Lower lobe of right lung (tissue), 2 donors: ENCODE measurements at regions not wholly inside any gene's neighbourhood (a gene's known extent, or its start where the extent isn't known, plus 50 kb on each side); places are given as distances from the start of the nearest gene placed in this dataset.

ENCODE experiments used
- ATAC-seq, 2 donors: fragments of 200-7000 bp; cut with Tn5 transposase; one replicate each; pipeline ENCODE4 v1.9.1; 2020 to 2022; ENCODE audit warnings: mild to moderate bottlenecking in 2 of 2, moderate library complexity in 2 of 2
- DNase-seq: peaks from one replicate; pipeline ENCODE4 v3.0.0-alpha.2; 2020
- H3K27ac ChIP-seq: fragments of 200-600 bp; one replicate; pipeline ENCODE4 v1.8.0; 2022
- H3K27me3 ChIP-seq: fragments of 200-600 bp; one replicate; pipeline ENCODE4 v1.8.0; 2022; ENCODE audit warnings: low read depth
- H3K36me3 ChIP-seq: fragments of 200-600 bp; one replicate; pipeline ENCODE4 v1.8.0; 2022; ENCODE audit warnings: mild to moderate bottlenecking
- H3K4me1 ChIP-seq: fragments of 200-600 bp; one replicate; pipeline ENCODE4 v1.8.0; 2022
- H3K4me3 ChIP-seq: fragments of 200-600 bp; one replicate; pipeline ENCODE4 v1.8.0; 2022; ENCODE audit warnings: mild to moderate bottlenecking
- H3K9me3 ChIP-seq: fragments of 200-600 bp; one replicate; pipeline ENCODE4 v1.8.0; 2022
- CTCF ChIP-seq: fragments of 200-600 bp; IDR thresholded peaks from one replicate; pipeline ENCODE4 v1.8.0; 2022; ENCODE audit warnings: antibody characterized with exemption, mild to moderate bottlenecking
- intact Hi-C: fragments of 100-400 bp; cut with DNase I; formaldehyde crosslinking; loops from one replicate; pipeline ENCODE4 v1.11.0; 2022
- donor health status: DM: no; HTN: yes; CAD: no; lungs with severe emphysema.

DNA sequence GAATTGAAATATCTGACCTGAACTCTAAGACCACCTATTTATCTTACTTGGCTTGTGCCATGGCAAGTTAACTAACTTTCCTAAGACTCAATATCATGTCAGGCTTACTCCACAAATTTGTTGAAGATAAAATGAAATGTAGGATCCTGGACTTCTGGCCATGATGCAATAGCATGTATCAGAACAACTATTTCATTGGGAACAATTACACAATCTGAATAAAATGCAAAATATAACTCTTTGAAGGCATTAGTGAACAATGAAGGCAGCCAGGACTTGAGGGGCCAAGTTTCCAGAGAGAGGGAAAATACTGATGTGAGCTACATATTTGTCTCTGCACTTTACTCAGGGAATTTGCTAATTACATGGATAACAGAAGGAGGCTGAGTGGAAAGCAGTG lies 476.5 kb upstream of the ACVR2A start:
- no peak for DNase-seq
- Histone ChIP-seq H3K36me3 (no peaks in the 10 kb centered on the region), H3K9me3 (no peaks in the 10 kb centered on the region), H3K27ac (no peak overlapping the region), H3K27me3 (no peaks in the 10 kb centered on the region), H3K4me1 (no peaks in the 10 kb centered on the region), H3K4me3 (no peak overlapping the region)
- intact Hi-C loops = no loop called here
- no peak for TF ChIP-seq CTCF
- no peak for ATAC-seq

- no peak for DNase-seq
- no peak overlapping the region for H3K4me3 ChIP-seq
- intact Hi-C loops = no loop called here
- no peaks in the 10 kb centered on the region for H3K27me3 ChIP-seq
- no peak overlapping the region for H3K27ac ChIP-seq
- no peaks in the 10 kb centered on the region for H3K9me3 ChIP-seq
- H3K4me1 ChIP-seq = no peaks in the 10 kb centered on the region
- ATAC-seq = no peak
- H3K36me3 ChIP-seq = no peaks in the 10 kb centered on the region
- TF ChIP-seq CTCF = no peak
These were observed 478.6 kb upstream of the ACVR2A start for GRCh38 chr2:147366279-147366678.

DNA sequence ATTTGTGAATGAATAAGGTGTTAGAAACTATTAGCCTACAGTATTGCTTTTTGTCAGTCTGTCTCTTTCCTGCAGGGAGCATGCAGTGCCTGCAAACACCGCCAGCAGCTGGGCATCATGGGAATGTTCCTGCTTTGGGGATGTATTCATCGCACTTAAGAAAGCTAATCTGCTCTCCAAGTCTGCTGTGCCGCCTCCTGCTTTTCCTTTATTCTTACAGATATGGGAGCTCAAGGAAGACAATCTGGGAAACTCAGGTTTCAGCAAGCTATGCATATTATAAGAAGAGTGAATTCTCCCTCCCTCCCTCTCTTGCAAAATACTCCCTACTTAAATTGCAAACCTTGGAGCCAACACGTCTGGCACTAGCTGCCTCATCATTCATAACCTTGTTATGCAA lies 479.2 kb upstream of the ACVR2A start:
- no peak for ATAC-seq
- no peaks in the 10 kb centered on the region for H3K27me3 ChIP-seq
- no peak overlapping the region for H3K27ac ChIP-seq
- intact Hi-C loops = no loop called here
- no peak overlapping the region for H3K4me3 ChIP-seq
- DNase-seq = no peak
- no peaks in the 10 kb centered on the region for H3K4me1 ChIP-seq
- H3K36me3 ChIP-seq = no peaks in the 10 kb centered on the region
- TF ChIP-seq CTCF = no peak
- no peaks in the 10 kb centered on the region for H3K9me3 ChIP-seq

GRCh38 chr2:147364597-147364996 lies 480.2 kb upstream of the ACVR2A start:
- TF ChIP-seq CTCF = no peak
- Histone ChIP-seq H3K4me1 (no peaks in the 10 kb centered on the region), H3K9me3 (no peaks in the 10 kb centered on the region), H3K36me3 (no peaks in the 10 kb centered on the region), H3K27me3 (no peaks in the 10 kb centered on the region), H3K4me3 (no peak overlapping the region), H3K27ac (no peak overlapping the region)
- no peak for DNase-seq
- intact Hi-C loops = no loop called here
- no peak for ATAC-seq

DNA sequence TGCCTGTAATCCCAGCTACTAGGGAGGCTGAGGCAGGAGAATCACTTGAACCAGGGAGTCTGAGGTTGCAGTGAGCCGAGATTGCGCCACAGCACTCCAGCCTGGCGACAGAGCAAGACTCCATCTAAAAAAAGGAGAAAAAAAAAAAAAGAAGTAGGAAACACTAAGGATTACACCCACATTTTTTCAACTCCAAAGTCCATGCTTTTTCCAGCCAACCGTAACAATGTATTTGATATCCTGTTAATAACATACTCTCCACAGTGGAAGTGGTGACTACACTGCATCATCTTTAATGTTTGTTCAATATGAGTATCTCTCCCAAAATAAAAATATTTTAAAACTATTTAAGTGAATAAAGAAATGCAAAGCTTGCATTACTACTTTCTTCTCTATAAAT lies 481.6 kb upstream of the ACVR2A start:
- no peaks in the 10 kb centered on the region for H3K9me3 ChIP-seq
- intact Hi-C loops = no loop called here

More for the DNA sequence above, 481.6 kb upstream of the ACVR2A start:
- Histone ChIP-seq H3K27ac (no peak overlapping the region), H3K4me1 (no peaks in the 10 kb centered on the region), H3K27me3 (no peaks in the 10 kb centered on the region), H3K4me3 (no peak overlapping the region), H3K36me3 (no peaks in the 10 kb centered on the region)
- DNase-seq (no peak), ATAC-seq (no peak)
- TF ChIP-seq CTCF = no peak
